HG02852 (cell line): ENCODE measurements at regions not wholly inside any gene's neighbourhood (a gene's known extent, or its start where the extent isn't known, plus 50 kb on each side); places are given as distances from the start of the nearest gene placed in this dataset.
"Not testable (repeated sequence)": the region's sequence is repeated elsewhere in the genome, so short reads cannot be mapped to it uniquely, and the experiment has no call there.

Experiments used
- ATAC-seq: cut with Tn5 transposase; IDR thresholded peaks from one replicate; pipeline ENCODE4 v1.9.1; 2021; ENCODE audit warnings: mild to moderate bottlenecking, moderate library complexity; ENCODE audit not compliant: unreplicated experiment

- no peak for ATAC-seq
Measured at GRCh38 chr2:145383961-145384360, 864.0 kb upstream of the ZEB2 start.

GRCh38 chr2:145380436-145381017 is 860.6 kb upstream of the ZEB2 start:
- ATAC-seq: no peak

GRCh38 chr2:145379934-145380333 is 860.0 kb upstream of the ZEB2 start:
- ATAC-seq: no peak

GRCh38 chr2:145374165-145374564 is 854.2 kb upstream of the ZEB2 start:
- no peak for ATAC-seq

GRCh38 chr2:145367334-145367733 is 847.4 kb upstream of the ZEB2 start:
- ATAC-seq: not testable (repeated sequence)

GRCh38 chr2:145366341-145366740 is 846.4 kb upstream of the ZEB2 start:
- no peak for ATAC-seq

GRCh38 chr2:145360129-145360790 is 840.3 kb upstream of the ZEB2 start:
- no peak for ATAC-seq

- no peak for ATAC-seq
Measured at GRCh38 chr2:145359561-145359960, 839.6 kb upstream of the ZEB2 start.

- no peak for ATAC-seq
Measured at GRCh38 chr2:145356056-145356455, 836.1 kb upstream of the ZEB2 start.

GRCh38 chr2:145352484-145352883 is 832.6 kb upstream of the ZEB2 start:
- no peak for ATAC-seq

- no peak for ATAC-seq
Measured at GRCh38 chr2:145351864-145352425, 832.0 kb upstream of the ZEB2 start.

GRCh38 chr2:145350011-145350410 is 830.1 kb upstream of the ZEB2 start:
- ATAC-seq: no peak

GRCh38 chr2:145344076-145344724 is 824.3 kb upstream of the ZEB2 start:
- no peak for ATAC-seq

- ATAC-seq: no peak
Measured at GRCh38 chr2:145343287-145343686, 823.4 kb upstream of the ZEB2 start.

GRCh38 chr2:145341536-145341935 is 821.6 kb upstream of the ZEB2 start:
- ATAC-seq: no peak

- ATAC-seq: no peak
Measured at GRCh38 chr2:145339646-145340045, 819.7 kb upstream of the ZEB2 start.

GRCh38 chr2:145332210-145332898 is 812.4 kb upstream of the ZEB2 start:
- no peak for ATAC-seq

- no peak for ATAC-seq
Measured at GRCh38 chr2:145329971-145330370, 810.1 kb upstream of the ZEB2 start.

- no peak for ATAC-seq
Measured at GRCh38 chr2:145325485-145325884, 805.6 kb upstream of the ZEB2 start.

GRCh38 chr2:145324748-145325147 is 804.8 kb upstream of the ZEB2 start:
- no peak for ATAC-seq

GRCh38 chr2:145323512-145323911 is 803.6 kb upstream of the ZEB2 start:
- no peak for ATAC-seq
